Esophagus squamous epithelium (tissue), 4 donors: ENCODE measurements at regions not wholly inside any gene's neighbourhood (a gene's known extent, or its start where the extent isn't known, plus 50 kb on each side); places are given as distances from the start of the nearest gene placed in this dataset.

Experiments
- POLR2A ChIP-seq, 4 donors: fragments of 450-650 bp; IDR thresholded peaks; one replicate each; pipeline ENCODE4 v1.6.1; 2017; ENCODE audit warnings: antibody characterized with exemption in 4 of 4, mild to moderate bottlenecking in 4 of 4, moderate library complexity in 3 of 4
- TF ChIP-seq, protein P1 (sequence below), 6 experiments: fragments of 450-650 bp in 4 of 6; fragments of 200-600 bp in 2 of 6; sonication (generic) in 2 of 6; IDR thresholded peaks; one replicate each; pipeline ENCODE4 v1.5.1; 2016 to 2019; ENCODE audit warnings: antibody characterized with exemption in 6 of 6, mild to moderate bottlenecking in 4 of 6, moderate library complexity in 4 of 6

DNA sequence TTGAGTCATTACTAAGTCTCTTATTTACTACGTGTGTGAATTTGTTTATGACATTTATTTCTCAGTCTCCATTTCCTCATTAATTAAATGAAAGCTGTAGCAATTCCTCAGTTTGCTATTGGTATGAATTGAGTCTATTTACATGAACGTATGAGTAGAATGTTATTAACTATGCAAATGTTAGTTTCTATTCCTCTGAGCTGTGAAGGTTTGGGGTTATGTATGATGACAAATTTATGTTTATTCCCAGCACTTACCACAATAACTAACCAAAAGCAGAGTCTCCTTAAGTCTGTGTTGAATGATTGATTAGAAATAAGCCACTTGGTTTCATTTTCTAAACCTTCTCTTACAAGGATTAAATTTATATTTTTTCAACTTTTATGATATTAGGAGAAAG lies 1340.9 kb downstream of the FSCB start:
- TF ChIP-seq, protein P1, sequence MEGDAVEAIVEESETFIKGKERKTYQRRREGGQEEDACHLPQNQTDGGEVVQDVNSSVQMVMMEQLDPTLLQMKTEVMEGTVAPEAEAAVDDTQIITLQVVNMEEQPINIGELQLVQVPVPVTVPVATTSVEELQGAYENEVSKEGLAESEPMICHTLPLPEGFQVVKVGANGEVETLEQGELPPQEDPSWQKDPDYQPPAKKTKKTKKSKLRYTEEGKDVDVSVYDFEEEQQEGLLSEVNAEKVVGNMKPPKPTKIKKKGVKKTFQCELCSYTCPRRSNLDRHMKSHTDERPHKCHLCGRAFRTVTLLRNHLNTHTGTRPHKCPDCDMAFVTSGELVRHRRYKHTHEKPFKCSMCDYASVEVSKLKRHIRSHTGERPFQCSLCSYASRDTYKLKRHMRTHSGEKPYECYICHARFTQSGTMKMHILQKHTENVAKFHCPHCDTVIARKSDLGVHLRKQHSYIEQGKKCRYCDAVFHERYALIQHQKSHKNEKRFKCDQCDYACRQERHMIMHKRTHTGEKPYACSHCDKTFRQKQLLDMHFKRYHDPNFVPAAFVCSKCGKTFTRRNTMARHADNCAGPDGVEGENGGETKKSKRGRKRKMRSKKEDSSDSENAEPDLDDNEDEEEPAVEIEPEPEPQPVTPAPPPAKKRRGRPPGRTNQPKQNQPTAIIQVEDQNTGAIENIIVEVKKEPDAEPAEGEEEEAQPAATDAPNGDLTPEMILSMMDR (IDR thresholded peaks at IDR 0.05), result no peak
- TF ChIP-seq POLR2A (IDR thresholded peaks at IDR 0.05), result no peak
